ENCODE measurements at regions not wholly inside any gene's neighbourhood (a gene's known extent, or its start where the extent isn't known, plus 50 kb on each side); places are given as distances from the start of the nearest gene placed in this dataset.

DNA sequence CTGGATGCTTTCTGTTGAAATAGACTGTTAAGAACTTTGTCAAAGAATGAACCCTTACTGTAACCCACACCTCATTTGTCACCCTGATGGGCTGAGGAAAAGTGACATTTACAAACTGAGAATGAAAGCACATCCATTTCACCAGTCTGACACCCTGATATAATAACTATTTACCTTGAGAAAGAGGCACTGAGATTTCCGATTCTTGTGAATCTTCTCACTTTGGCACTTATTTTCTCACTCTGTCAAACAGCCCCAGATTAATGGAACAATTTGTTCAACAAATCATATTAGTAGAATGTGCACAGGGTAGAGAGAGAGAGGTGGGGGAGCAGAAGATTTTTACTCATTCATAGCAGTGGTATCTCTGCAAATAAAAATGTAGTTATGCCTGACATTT is 606.9 kb downstream of the MCTP2 start:
- no peak for TF ChIP-seq REST (IDR thresholded peaks at IDR 0.05; ENCODE audit: insufficient read depth in 1 of 2, low read depth in 2 of 2, low read length in 2 of 2)
- TF ChIP-seq TAF1 (IDR thresholded peaks at IDR 0.05; ENCODE audit: borderline replicate concordance, insufficient read depth, low read length): no peak

Measured in PFSK-1 (cell line).